ENCODE measurements at regions not wholly inside any gene's neighbourhood (a gene's known extent, or its start where the extent isn't known, plus 50 kb on each side); places are given as distances from the start of the nearest gene placed in this dataset.

- Histone ChIP-seq H3K27ac (replicated peaks) (no peak overlapping the region), H3K27me3 (ENCODE audit: insufficient read depth, poor library complexity, severe bottlenecking) (no peaks in the 10 kb centered on the region), H3K4me3 (replicated peaks; ENCODE audit: insufficient read depth, low read length) (no peak overlapping the region)
- TF ChIP-seq GABPA (IDR thresholded peaks at IDR 0.05; ENCODE audit: low read depth) (no peak), POLR2AphosphoS5 (IDR thresholded peaks at IDR 0.05; ENCODE audit: low read depth) (no peak), SPI1 (IDR thresholded peaks at IDR 0.05; ENCODE audit: borderline replicate concordance, low read depth) (no peak), CTCF (IDR thresholded peaks at IDR 0.05; ENCODE audit: insufficient read depth, low read length) (no peak)
- TF ChIP-seq, protein P1, sequence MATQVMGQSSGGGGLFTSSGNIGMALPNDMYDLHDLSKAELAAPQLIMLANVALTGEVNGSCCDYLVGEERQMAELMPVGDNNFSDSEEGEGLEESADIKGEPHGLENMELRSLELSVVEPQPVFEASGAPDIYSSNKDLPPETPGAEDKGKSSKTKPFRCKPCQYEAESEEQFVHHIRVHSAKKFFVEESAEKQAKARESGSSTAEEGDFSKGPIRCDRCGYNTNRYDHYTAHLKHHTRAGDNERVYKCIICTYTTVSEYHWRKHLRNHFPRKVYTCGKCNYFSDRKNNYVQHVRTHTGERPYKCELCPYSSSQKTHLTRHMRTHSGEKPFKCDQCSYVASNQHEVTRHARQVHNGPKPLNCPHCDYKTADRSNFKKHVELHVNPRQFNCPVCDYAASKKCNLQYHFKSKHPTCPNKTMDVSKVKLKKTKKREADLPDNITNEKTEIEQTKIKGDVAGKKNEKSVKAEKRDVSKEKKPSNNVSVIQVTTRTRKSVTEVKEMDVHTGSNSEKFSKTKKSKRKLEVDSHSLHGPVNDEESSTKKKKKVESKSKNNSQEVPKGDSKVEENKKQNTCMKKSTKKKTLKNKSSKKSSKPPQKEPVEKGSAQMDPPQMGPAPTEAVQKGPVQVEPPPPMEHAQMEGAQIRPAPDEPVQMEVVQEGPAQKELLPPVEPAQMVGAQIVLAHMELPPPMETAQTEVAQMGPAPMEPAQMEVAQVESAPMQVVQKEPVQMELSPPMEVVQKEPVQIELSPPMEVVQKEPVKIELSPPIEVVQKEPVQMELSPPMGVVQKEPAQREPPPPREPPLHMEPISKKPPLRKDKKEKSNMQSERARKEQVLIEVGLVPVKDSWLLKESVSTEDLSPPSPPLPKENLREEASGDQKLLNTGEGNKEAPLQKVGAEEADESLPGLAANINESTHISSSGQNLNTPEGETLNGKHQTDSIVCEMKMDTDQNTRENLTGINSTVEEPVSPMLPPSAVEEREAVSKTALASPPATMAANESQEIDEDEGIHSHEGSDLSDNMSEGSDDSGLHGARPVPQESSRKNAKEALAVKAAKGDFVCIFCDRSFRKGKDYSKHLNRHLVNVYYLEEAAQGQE (IDR thresholded peaks at IDR 0.05; ENCODE audit: insufficient replicate concordance, low read depth), result no peak
- no peak for DNase-seq (ENCODE audit: low read depth in 1 of 2, low spot score in 1 of 2)
Observed at GRCh38 chr2:139077099-139077737, 297.0 kb upstream of the NXPH2 start.

- Histone ChIP-seq H3K27ac (replicated peaks) (no peak overlapping the region), H3K27me3 (ENCODE audit: insufficient read depth, poor library complexity, severe bottlenecking) (no peaks in the 10 kb centered on the region), H3K4me3 (replicated peaks; ENCODE audit: insufficient read depth, low read length) (no peak overlapping the region)
- no peak for DNase-seq (ENCODE audit: low read depth in 1 of 2, low spot score in 1 of 2)
- TF ChIP-seq GABPA (IDR thresholded peaks at IDR 0.05; ENCODE audit: low read depth), result no peak
- no peak for TF ChIP-seq POLR2AphosphoS5 (IDR thresholded peaks at IDR 0.05; ENCODE audit: low read depth)
- TF ChIP-seq, protein P1 (IDR thresholded peaks at IDR 0.05; ENCODE audit: insufficient replicate concordance, low read depth), result no peak
Observed at GRCh38 chr2:139067874-139068273, 287.7 kb upstream of the NXPH2 start.

GRCh38 chr2:139067072-139067471 lies 286.9 kb upstream of the NXPH2 start:
- H3K4me3 ChIP-seq (replicated peaks; ENCODE audit: insufficient read depth, low read length), result no peak overlapping the region
- DNase-seq (ENCODE audit: low read depth in 1 of 2, low spot score in 1 of 2), result no peak
- no peaks in the 10 kb centered on the region for H3K27me3 ChIP-seq (ENCODE audit: insufficient read depth, poor library complexity, severe bottlenecking)
- no peak overlapping the region for H3K27ac ChIP-seq (replicated peaks)
- TF ChIP-seq POLR2AphosphoS5 (IDR thresholded peaks at IDR 0.05; ENCODE audit: low read depth) (no peak), CTCF (IDR thresholded peaks at IDR 0.05; ENCODE audit: insufficient read depth, low read length) (no peak), GABPA (IDR thresholded peaks at IDR 0.05; ENCODE audit: low read depth) (no peak), SPI1 (IDR thresholded peaks at IDR 0.05; ENCODE audit: borderline replicate concordance, low read depth) (no peak)
- TF ChIP-seq, protein P1 (IDR thresholded peaks at IDR 0.05; ENCODE audit: insufficient replicate concordance, low read depth), result no peak
